ENCODE measurements at regions not wholly inside any gene's neighbourhood (a gene's known extent, or its start where the extent isn't known, plus 50 kb on each side); places are given as distances from the start of the nearest gene placed in this dataset.

DNA sequence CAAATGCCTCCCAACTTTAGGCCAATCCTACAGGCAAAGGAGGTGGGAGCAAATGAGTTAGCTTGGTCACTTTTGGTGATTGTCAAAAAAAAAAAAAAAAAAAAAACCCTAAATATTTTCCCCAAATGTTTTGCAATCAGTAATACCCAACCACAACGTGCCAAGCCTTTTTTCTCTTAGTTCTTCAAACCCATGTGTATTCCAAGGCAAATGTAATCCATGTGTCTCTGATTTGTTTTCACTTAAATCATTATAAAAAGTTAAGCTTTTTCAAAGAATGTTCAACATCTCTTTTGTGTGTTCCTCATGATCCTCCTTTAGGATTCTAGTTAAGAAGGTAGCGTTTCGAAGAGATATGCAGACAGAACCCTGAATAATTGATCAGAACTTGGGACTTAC is 328.4 kb downstream of the PAPSS1 start:
- no peak overlapping the region for H3K27ac ChIP-seq
- H3K4me1 ChIP-seq, result no peaks in the 10 kb centered on the region
- H3K36me3 ChIP-seq, result no peaks in the 10 kb centered on the region
- TF ChIP-seq, protein P1, sequence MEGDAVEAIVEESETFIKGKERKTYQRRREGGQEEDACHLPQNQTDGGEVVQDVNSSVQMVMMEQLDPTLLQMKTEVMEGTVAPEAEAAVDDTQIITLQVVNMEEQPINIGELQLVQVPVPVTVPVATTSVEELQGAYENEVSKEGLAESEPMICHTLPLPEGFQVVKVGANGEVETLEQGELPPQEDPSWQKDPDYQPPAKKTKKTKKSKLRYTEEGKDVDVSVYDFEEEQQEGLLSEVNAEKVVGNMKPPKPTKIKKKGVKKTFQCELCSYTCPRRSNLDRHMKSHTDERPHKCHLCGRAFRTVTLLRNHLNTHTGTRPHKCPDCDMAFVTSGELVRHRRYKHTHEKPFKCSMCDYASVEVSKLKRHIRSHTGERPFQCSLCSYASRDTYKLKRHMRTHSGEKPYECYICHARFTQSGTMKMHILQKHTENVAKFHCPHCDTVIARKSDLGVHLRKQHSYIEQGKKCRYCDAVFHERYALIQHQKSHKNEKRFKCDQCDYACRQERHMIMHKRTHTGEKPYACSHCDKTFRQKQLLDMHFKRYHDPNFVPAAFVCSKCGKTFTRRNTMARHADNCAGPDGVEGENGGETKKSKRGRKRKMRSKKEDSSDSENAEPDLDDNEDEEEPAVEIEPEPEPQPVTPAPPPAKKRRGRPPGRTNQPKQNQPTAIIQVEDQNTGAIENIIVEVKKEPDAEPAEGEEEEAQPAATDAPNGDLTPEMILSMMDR (IDR thresholded peaks at IDR 0.05), result no peak
- H3K4me3 ChIP-seq, result no peak overlapping the region
- no peak for DNase-seq
- H3K9me3 ChIP-seq, result peaks cover 0 to under 1% of the 10 kb centered on the region in 2 donors
- no peak for ATAC-seq
- intact Hi-C loops (cut with DNase I), result no loop called here
- no peaks in the 10 kb centered on the region for H3K27me3 ChIP-seq

DNA sequence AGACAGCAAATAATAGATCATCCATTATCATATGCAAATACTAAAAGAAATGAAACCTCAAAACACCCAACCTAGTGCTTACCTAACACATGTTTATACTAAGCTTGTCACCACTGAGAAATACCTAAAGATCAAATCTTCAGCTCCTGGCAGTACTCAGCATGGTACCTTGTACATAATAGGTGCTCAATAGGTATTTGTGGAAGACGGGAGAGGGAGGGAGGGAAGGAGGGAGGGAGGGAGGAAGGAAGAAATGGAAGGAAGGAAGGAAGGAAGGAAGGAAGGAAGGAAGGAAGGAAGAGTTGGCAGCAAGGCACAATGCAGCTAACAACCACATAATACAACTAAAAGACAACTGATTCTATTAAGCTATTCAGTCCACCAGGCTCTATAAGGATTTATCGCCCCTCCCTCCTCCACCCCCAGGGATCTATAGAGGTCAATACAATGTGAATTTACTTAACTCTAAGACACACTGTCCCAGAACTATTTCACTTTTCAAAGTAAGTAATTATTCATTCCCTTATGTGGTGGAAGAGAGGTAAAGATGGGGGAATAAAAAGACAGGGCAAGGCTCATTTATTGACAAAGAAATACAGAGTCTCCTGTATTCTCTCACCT is 328.9 kb downstream of the PAPSS1 start:
- Histone ChIP-seq H3K27ac (no peak overlapping the region), H3K4me1 (no peaks in the 10 kb centered on the region), H3K9me3 (peaks cover 0 to 3% of the 10 kb centered on the region in 2 donors), H3K36me3 (no peaks in the 10 kb centered on the region), H3K27me3 (no peaks in the 10 kb centered on the region), H3K4me3 (no peak overlapping the region)
- TF ChIP-seq, protein P1 (IDR thresholded peaks at IDR 0.05), result no peak
- ATAC-seq (no peak), DNase-seq (no peak)
- intact Hi-C loops (cut with DNase I), result no loop called here

DNA sequence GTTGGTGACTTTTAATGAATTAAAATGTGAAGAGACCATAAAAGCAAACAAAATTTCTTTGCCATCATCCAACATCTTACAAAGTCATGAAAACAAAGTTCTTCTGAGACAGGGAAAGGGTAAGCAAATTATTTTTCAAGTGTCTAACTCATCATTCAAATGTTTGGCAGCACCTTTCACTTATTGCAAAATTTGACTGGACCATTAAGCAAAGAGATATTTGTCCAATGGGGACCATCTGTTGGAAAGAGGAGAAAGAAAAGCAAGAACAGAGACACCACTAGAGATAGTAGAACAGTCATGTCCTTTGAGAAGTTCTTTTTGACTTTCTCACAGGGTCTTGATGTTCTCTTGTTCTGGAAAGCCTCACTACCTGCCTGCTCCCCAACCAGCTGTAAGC is 330.1 kb downstream of the PAPSS1 start:
- DNase-seq, result no peak
- TF ChIP-seq, protein P1 (IDR thresholded peaks at IDR 0.05), result no peak
- Histone ChIP-seq H3K27me3 (no peaks in the 10 kb centered on the region), H3K27ac (no peak overlapping the region), H3K36me3 (no peaks in the 10 kb centered on the region), H3K4me1 (no peaks in the 10 kb centered on the region), H3K9me3 (peaks cover 0 to 3% of the 10 kb centered on the region in 2 donors), H3K4me3 (no peak overlapping the region)
- no peak for ATAC-seq
- intact Hi-C loops (cut with DNase I), result no loop called here

DNA sequence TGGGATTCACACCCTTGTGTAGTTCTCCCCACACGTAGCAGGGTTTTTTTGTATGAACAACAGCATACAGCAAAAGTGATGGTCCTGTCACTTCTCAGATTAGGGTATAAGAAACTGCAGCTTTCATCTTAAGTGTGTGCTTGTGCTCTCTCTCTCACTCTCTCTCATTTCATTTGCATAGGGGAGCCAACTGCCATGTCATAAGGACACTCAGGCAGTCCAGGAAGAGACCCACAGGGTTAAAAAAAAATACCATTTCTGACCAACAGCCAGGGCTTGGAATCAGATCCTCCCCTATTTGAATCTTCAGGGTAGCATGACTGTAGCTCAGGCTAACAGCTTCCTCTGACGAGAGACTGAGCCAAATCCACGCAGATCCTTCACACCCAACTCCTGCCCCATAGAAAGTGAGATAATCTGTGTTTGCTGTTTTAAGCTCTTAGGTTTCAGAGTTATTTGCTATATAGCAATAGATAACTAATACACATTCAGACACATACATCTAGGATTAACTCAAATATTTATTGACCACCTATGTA is 331.2 kb downstream of the PAPSS1 start:
- Histone ChIP-seq H3K9me3 (peaks cover 0 to 3% of the 10 kb centered on the region in 2 donors), H3K27me3 (no peaks in the 10 kb centered on the region), H3K4me1 (no peaks in the 10 kb centered on the region), H3K4me3 (no peak overlapping the region), H3K27ac (no peak overlapping the region), H3K36me3 (no peaks in the 10 kb centered on the region)
- no peak for DNase-seq
- intact Hi-C loops (cut with DNase I), result no loop called here
- TF ChIP-seq, protein P1 (IDR thresholded peaks at IDR 0.05), result no peak
- no peak for ATAC-seq

DNA sequence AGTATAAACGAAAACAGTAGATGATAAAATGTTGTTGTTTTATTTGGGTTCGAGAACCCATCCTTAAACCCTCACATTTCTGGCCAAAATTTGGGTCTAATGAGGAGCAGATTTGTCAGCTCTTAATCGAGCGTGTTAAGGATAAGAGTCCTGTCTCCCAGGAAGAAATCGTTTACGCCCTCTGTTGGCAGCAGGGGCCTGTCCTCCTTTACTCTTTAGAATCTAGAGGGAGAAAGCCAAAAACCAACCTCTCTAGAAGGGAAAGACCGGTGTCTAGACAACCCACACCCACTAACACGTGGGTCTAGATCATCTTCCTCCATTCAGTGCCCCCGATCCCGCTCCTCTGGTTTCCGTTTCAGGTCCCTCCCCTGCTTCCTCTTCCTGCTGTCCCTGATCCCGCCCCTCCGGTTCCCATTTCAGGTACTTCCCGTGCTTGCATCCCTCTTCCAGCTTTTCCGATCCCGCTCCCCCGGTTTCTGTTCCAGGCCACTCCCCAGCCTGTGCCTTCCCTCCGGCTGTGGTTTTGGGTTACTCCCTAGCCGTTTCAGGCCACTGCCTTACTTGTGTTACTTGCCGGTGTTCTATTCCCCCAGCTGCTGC is 339.1 kb downstream of the PAPSS1 start:
- H3K4me1 ChIP-seq, result no peaks in the 10 kb centered on the region
- H3K27me3 ChIP-seq, result no peaks in the 10 kb centered on the region
- peak in 1 of 4 donors; percentile 42 for DNase-seq
- intact Hi-C loops (cut with DNase I), result no loop called here
- H3K27ac ChIP-seq, result no peak overlapping the region
- H3K4me3 ChIP-seq, result no peak overlapping the region
- H3K36me3 ChIP-seq, result no peaks in the 10 kb centered on the region
- no peaks in the 10 kb centered on the region for H3K9me3 ChIP-seq
- TF ChIP-seq, protein P1 (IDR thresholded peaks at IDR 0.05), result no peak
- ATAC-seq, result no peak
